ENCODE measurements at regions not wholly inside any gene's neighbourhood (a gene's known extent, or its start where the extent isn't known, plus 50 kb on each side); places are given as distances from the start of the nearest gene placed in this dataset.
A peak's percentile ranks its signal among the peaks of the same experiment; 100 is the strongest.

DNA sequence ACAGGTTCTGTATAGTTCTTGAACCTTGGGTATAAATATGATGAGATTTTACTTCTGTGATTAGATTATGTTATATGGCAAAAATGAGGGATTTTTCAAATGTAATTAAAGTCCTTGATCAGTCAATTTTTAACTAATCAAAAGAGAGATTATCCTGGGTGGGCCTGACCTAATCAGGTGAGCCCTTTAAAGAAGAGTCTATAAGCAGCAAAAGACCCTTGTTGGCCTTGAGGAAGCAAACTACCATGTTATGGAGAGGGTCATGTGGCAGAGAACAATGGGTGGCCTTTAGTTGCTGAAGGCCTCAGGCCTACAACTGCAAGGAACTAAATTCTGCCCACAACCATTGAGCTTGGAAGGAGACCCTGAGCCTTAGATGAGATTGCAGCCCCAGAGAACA, 102.5 kb upstream of the RIPOR2 start:
- H3K4me3 ChIP-seq (ENCODE audit: low read depth, low read length): no peak overlapping the region
- FAIRE-seq (no peak), DNase-seq (ENCODE audit: low read depth) (no peak)
- no peaks in the 10 kb centered on the region for H3K36me3 ChIP-seq (ENCODE audit: control insufficient read depth, insufficient read depth, low read length)
- TF ChIP-seq, protein P1, sequence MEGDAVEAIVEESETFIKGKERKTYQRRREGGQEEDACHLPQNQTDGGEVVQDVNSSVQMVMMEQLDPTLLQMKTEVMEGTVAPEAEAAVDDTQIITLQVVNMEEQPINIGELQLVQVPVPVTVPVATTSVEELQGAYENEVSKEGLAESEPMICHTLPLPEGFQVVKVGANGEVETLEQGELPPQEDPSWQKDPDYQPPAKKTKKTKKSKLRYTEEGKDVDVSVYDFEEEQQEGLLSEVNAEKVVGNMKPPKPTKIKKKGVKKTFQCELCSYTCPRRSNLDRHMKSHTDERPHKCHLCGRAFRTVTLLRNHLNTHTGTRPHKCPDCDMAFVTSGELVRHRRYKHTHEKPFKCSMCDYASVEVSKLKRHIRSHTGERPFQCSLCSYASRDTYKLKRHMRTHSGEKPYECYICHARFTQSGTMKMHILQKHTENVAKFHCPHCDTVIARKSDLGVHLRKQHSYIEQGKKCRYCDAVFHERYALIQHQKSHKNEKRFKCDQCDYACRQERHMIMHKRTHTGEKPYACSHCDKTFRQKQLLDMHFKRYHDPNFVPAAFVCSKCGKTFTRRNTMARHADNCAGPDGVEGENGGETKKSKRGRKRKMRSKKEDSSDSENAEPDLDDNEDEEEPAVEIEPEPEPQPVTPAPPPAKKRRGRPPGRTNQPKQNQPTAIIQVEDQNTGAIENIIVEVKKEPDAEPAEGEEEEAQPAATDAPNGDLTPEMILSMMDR (IDR thresholded peaks at IDR 0.05; ENCODE audit: insufficient read depth, low read length, severe bottlenecking): no peak
- no peaks in the 10 kb centered on the region for H3K27me3 ChIP-seq (ENCODE audit: control insufficient read depth, insufficient read depth, low read length)

DNA sequence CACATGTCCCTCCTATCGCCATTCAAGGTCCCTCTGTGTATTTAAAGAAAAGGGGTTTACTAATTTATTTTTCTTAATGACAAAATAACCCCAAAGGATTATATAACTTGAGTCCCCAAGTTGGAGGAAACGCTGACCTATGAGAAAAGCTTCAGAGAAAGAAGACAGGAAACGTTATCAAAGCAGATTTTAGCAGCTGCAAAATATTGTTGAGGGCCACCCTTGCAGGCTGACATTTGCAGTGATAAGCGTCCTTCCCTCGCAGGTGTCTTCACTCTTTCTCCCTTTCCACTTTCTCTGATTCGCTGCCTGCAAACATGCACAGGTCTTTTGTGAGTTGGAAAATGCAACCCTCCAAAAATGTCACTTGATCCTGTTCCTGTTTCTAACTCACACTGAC, 103.2 kb upstream of the RIPOR2 start:
- Histone ChIP-seq H3K36me3 (ENCODE audit: control insufficient read depth, insufficient read depth, low read length) (no peaks in the 10 kb centered on the region), H3K4me3 (ENCODE audit: low read depth, low read length) (no peak overlapping the region), H3K27me3 (ENCODE audit: control insufficient read depth, insufficient read depth, low read length) (no peaks in the 10 kb centered on the region)
- TF ChIP-seq, protein P1 (IDR thresholded peaks at IDR 0.05; ENCODE audit: insufficient read depth, low read length, severe bottlenecking): no peak
- FAIRE-seq (no peak), DNase-seq (ENCODE audit: low read depth) (no peak)

DNA sequence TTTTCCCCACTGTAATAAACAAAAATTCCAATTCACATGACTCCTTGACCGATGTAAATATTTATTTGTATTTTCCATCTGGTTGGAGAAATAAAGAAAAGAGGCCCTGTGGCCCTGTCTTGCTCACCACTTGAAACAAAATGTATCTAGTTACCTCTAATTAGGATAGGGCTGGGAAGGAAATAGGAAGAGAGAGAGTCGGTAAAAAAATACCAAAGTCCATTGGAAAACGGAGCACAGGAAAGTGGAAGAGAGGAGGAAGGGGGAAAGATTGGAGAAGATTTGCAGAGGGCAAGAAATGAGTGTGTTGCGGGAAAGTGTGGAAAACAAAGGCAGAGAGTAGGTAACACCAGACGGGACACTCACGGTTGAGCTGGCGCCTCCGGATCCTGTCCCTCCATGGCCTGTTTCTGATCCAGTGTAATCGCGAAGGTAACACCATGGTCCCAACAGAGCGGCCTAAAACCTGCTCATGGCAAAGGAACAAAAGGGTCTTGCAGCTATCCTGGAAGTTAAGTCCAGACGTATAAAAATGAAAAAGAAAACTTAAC, 105.8 kb upstream of the RIPOR2 start:
- H3K4me3 ChIP-seq (ENCODE audit: low read depth, low read length): no peak overlapping the region
- no peak for FAIRE-seq

DNA sequence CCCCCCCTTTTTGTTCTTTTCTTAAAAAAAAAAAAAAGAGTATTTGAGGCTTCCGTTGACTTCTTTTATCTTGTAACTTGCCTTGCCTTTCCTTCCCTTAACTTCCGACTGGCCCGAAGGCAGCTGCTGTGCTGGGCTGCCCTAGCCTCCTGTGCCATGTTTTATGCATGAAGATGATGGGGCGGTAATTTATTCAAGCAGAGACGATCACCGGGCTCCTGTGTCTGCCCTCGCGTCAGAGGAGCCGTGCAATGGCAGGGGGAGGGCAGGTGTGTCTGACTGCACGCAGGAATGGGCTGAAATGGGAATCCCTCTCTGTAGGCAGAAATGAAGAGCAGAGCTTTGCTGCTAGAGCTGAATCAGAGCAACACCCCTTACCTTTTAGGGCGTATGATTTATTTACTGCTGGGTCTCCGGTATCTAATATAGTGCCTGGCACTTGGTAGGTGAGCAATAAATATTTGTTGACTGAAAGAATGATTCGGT, 106.3 kb upstream of the RIPOR2 start:
- Histone ChIP-seq H3K27me3 (ENCODE audit: control insufficient read depth, insufficient read depth, low read length) (no peaks in the 10 kb centered on the region), H3K36me3 (ENCODE audit: control insufficient read depth, insufficient read depth, low read length) (no peaks in the 10 kb centered on the region), H3K4me3 (ENCODE audit: low read depth, low read length) (no peak overlapping the region)
- FAIRE-seq (no peak), DNase-seq (ENCODE audit: low read depth) (no peak)
- TF ChIP-seq, protein P1 (IDR thresholded peaks at IDR 0.05; ENCODE audit: insufficient read depth, low read length, severe bottlenecking): no peak

More for the DNA sequence above, 105.8 kb upstream of the RIPOR2 start:
- TF ChIP-seq, protein P1 (IDR thresholded peaks at IDR 0.05; ENCODE audit: insufficient read depth, low read length, severe bottlenecking): no peak
- no peak for DNase-seq (ENCODE audit: low read depth)
- no peaks in the 10 kb centered on the region for H3K36me3 ChIP-seq (ENCODE audit: control insufficient read depth, insufficient read depth, low read length)
- no peaks in the 10 kb centered on the region for H3K27me3 ChIP-seq (ENCODE audit: control insufficient read depth, insufficient read depth, low read length)

DNA sequence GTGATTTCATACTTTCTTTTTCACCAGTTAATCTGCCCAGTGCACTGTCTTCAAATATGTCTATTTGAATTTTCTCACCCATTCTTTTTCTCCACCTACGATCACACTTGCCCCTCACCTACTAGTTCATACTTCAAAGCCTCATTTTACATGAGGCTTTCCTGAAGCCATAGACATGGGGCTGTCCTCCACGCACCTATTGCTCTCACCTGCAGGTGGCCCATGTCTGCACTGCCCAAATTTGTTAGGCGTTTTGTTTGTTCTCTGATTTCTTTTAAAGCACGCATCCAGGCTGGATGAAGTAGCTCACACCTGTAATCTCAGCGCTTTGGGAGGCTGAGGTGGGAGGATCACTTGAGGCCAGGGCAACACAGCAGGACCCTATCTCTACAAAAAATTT, 106.8 kb upstream of the RIPOR2 start:
- no peaks in the 10 kb centered on the region for H3K27me3 ChIP-seq (ENCODE audit: control insufficient read depth, insufficient read depth, low read length)
- TF ChIP-seq, protein P1 (IDR thresholded peaks at IDR 0.05; ENCODE audit: insufficient read depth, low read length, severe bottlenecking): peak; percentile 23
- DNase-seq (ENCODE audit: low read depth): no peak
- no peaks in the 10 kb centered on the region for H3K36me3 ChIP-seq (ENCODE audit: control insufficient read depth, insufficient read depth, low read length)
- no peak for FAIRE-seq
- H3K4me3 ChIP-seq (ENCODE audit: low read depth, low read length): no peak overlapping the region

All from bronchial epithelial cell (primary cell).